ENCODE measurements at regions not wholly inside any gene's neighbourhood (a gene's known extent, or its start where the extent isn't known, plus 50 kb on each side); places are given as distances from the start of the nearest gene placed in this dataset.

GRCh38 chr21:28750565-28750964, 242.1 kb downstream of the LTN1 start:
- no peak overlapping the region for H2AFZ ChIP-seq (ENCODE audit: insufficient read depth, low read depth, low read length, poor library complexity, severe bottlenecking)
- Mint-ChIP-seq H3K4me1 (no peaks in the 10 kb centered on the region), H3K36me3 (no peaks in the 10 kb centered on the region), H3K9me3 (no peaks in the 10 kb centered on the region), H3K27ac (no peak overlapping the region), H3K4me3 (no peak overlapping the region), H3K27me3 (ENCODE audit: low read depth in 3 of 3) (peaks cover 0 to 3% (median 0%) of the 10 kb centered on the region in 3 donors)
- no peaks in the 10 kb centered on the region for H3K9me3 ChIP-seq (replicated peaks in 1 of 2; ENCODE audit: control insufficient read depth in 1 of 2, insufficient read depth in 1 of 2, low read length in 2 of 2)
- 100% methylated on average over 3 of the region's 5 CpGs for WGBS (ENCODE audit: insufficient coverage)
- H3K79me2 ChIP-seq (ENCODE audit: insufficient read depth, low read length): no peaks in the 10 kb centered on the region
- no peaks in the 10 kb centered on the region for H3K27me3 ChIP-seq (ENCODE audit: control insufficient read depth in 2 of 2, insufficient read depth in 2 of 2, low read length in 2 of 2)
- no peaks in the 10 kb centered on the region for H4K20me1 ChIP-seq (ENCODE audit: insufficient read depth, low read length)
- TF ChIP-seq CTCF (IDR thresholded peaks at IDR 0.05): no peak
- intact Hi-C loops (cut with micrococcal nuclease): no loop called here
- peaks cover under 1 to 1% of the 10 kb centered on the region in 2 donors for H3K4me1 ChIP-seq (ENCODE audit: control insufficient read depth in 1 of 2, insufficient read depth in 2 of 2, low read length in 2 of 2)
- DNase-seq: no peak
- no peak overlapping the region for H3K9ac ChIP-seq (ENCODE audit: insufficient read depth, low read length, poor library complexity, severe bottlenecking)
- no peaks in the 10 kb centered on the region for H3K36me3 ChIP-seq (replicated peaks in 1 of 2; ENCODE audit: control insufficient read depth in 1 of 2, insufficient read depth in 2 of 2, low read length in 2 of 2)
- H3K27ac ChIP-seq (ENCODE audit: low read depth in 1 of 2, low read length in 2 of 2): no peak overlapping the region
- no peak overlapping the region for H3K4me3 ChIP-seq (replicated peaks in 1 of 3; ENCODE audit: low read depth in 2 of 3, low read length in 3 of 3)
- H3K4me2 ChIP-seq (replicated peaks; ENCODE audit: extremely low read depth, low read length, poor library complexity, severe bottlenecking): no peak overlapping the region

- no peak overlapping the region for H3K4me2 ChIP-seq (replicated peaks; ENCODE audit: extremely low read depth, low read length, poor library complexity, severe bottlenecking)
- Mint-ChIP-seq H3K9me3 (no peaks in the 10 kb centered on the region), H3K4me1 (no peaks in the 10 kb centered on the region), H3K27ac (no peak overlapping the region), H3K36me3 (no peaks in the 10 kb centered on the region), H3K4me3 (no peak overlapping the region), H3K27me3 (ENCODE audit: low read depth in 3 of 3) (peaks cover 0 to 3% (median 0%) of the 10 kb centered on the region in 3 donors)
- no peak overlapping the region for H3K4me3 ChIP-seq (replicated peaks in 1 of 3; ENCODE audit: low read depth in 2 of 3, low read length in 3 of 3)
- H2AFZ ChIP-seq (ENCODE audit: insufficient read depth, low read depth, low read length, poor library complexity, severe bottlenecking): no peak overlapping the region
- intact Hi-C loops (cut with micrococcal nuclease): loop anchor here (10.0 kb wide), 3 partner anchors 235 to 1055 kb away; no protein-coding TSS in a partner anchor
- H3K9me3 ChIP-seq (replicated peaks in 1 of 2; ENCODE audit: control insufficient read depth in 1 of 2, insufficient read depth in 1 of 2, low read length in 2 of 2): no peaks in the 10 kb centered on the region
- H3K36me3 ChIP-seq (replicated peaks in 1 of 2; ENCODE audit: control insufficient read depth in 1 of 2, insufficient read depth in 2 of 2, low read length in 2 of 2): no peaks in the 10 kb centered on the region
- WGBS (ENCODE audit: insufficient coverage): 86% methylated on average over 1 of the region's 3 CpGs
- TF ChIP-seq CTCF (IDR thresholded peaks at IDR 0.05): no peak
- H3K4me1 ChIP-seq (ENCODE audit: control insufficient read depth in 1 of 2, insufficient read depth in 2 of 2, low read length in 2 of 2): peaks cover 6% of the 10 kb centered on the region in 2 donors
- no peak overlapping the region for H3K27ac ChIP-seq (ENCODE audit: low read depth in 1 of 2, low read length in 2 of 2)
- H3K79me2 ChIP-seq (ENCODE audit: insufficient read depth, low read length): no peaks in the 10 kb centered on the region
- no peaks in the 10 kb centered on the region for H4K20me1 ChIP-seq (ENCODE audit: insufficient read depth, low read length)
- H3K9ac ChIP-seq (ENCODE audit: insufficient read depth, low read length, poor library complexity, severe bottlenecking): no peak overlapping the region
- no peaks in the 10 kb centered on the region for H3K27me3 ChIP-seq (ENCODE audit: control insufficient read depth in 2 of 2, insufficient read depth in 2 of 2, low read length in 2 of 2)
- no peak for DNase-seq
Measured at GRCh38 chr21:28749536-28749935, 243.1 kb downstream of the LTN1 start.
